ENCODE measurements at regions not wholly inside any gene's neighbourhood (a gene's known extent, or its start where the extent isn't known, plus 50 kb on each side); places are given as distances from the start of the nearest gene placed in this dataset.

GRCh38 chr16:60107437-60107836 lies 1373.3 kb upstream of the GOT2 start:
- no peak for TF ChIP-seq CTCF (conservative IDR thresholded peaks at IDR 0.05)
- no peak for TF ChIP-seq EZH2 (IDR thresholded peaks at IDR 0.05; ENCODE audit: low read depth)

Measured in PC-9 (cell line).